NCI-H226 (cell line): ENCODE measurements at regions not wholly inside any gene's neighbourhood (a gene's known extent, or its start where the extent isn't known, plus 50 kb on each side); places are given as distances from the start of the nearest gene placed in this dataset.

ENCODE experiments used
- DNase-seq: peaks from one replicate; pipeline ENCODE4 v3.0.0-alpha.2; 2015

GRCh38 chr19:16000024-16000663 lies 51.3 kb downstream of the OR10H4 start:
- no peak for DNase-seq

- DNase-seq, result no peak
These were observed 52.9 kb downstream of the OR10H4 start for GRCh38 chr19:16001481-16002312.

- no peak for DNase-seq
These were observed 53.9 kb downstream of the OR10H4 start for GRCh38 chr19:16002406-16003384.

GRCh38 chr19:16003391-16003790 lies 54.6 kb downstream of the OR10H4 start:
- no peak for DNase-seq

- no peak for DNase-seq
These were observed 57.1 kb downstream of the OR10H4 start for GRCh38 chr19:16005925-16006324.

- no peak for DNase-seq
These were observed 63.7 kb upstream of the TPM4 start for GRCh38 chr19:16012552-16012951.

- DNase-seq, result no peak
These were observed 63.0 kb upstream of the TPM4 start for GRCh38 chr19:16013181-16013850.

GRCh38 chr19:16013851-16014840 lies 62.1 kb upstream of the TPM4 start:
- DNase-seq, result no peak

GRCh38 chr19:16014923-16015804 lies 61.1 kb upstream of the TPM4 start:
- DNase-seq, result no peak

GRCh38 chr19:16015805-16016173 lies 60.5 kb upstream of the TPM4 start:
- no peak for DNase-seq

GRCh38 chr19:16016226-16017137 lies 59.8 kb upstream of the TPM4 start:
- no peak for DNase-seq

- no peak for DNase-seq
These were observed 59.2 kb upstream of the TPM4 start for GRCh38 chr19:16017138-16017490.

GRCh38 chr19:16018106-16018755 lies 58.1 kb upstream of the TPM4 start:
- DNase-seq, result no peak

- no peak for DNase-seq
These were observed 57.3 kb upstream of the TPM4 start for GRCh38 chr19:16018801-16019551.

- DNase-seq, result no peak
These were observed 56.4 kb upstream of the TPM4 start for GRCh38 chr19:16019691-16020448.

GRCh38 chr19:16021796-16022195 lies 54.5 kb upstream of the TPM4 start:
- no peak for DNase-seq

- DNase-seq, result no peak
These were observed 54.0 kb upstream of the TPM4 start for GRCh38 chr19:16022251-16022650.
